Gastrocnemius medialis (tissue), 4 donors: ENCODE measurements at regions not wholly inside any gene's neighbourhood (a gene's known extent, or its start where the extent isn't known, plus 50 kb on each side); places are given as distances from the start of the nearest gene placed in this dataset.

Source experiments
- POLR2A ChIP-seq, 2 donors: fragments of 450-650 bp; IDR thresholded peaks; one replicate each; pipeline ENCODE4 v1.6.1; 2017; ENCODE audit warnings: antibody characterized with exemption in 2 of 2, mild to moderate bottlenecking in 2 of 2, moderate library complexity in 2 of 2
- TF ChIP-seq, protein P1 (sequence below), 5 experiments: fragments of 450-650 bp in 3 of 5; fragments of 200-600 bp in 2 of 5; sonication (generic) in 2 of 5; IDR thresholded peaks in 4 of 5; conservative IDR thresholded peaks in 1 of 5; 1 replicate in 4 of 5; 2 replicates in 1 of 5; pipeline ENCODE4 v1.5.1; 2016 to 2019; ENCODE audit warnings: antibody characterized with exemption in 5 of 5, mild to moderate bottlenecking in 3 of 5, moderate library complexity in 3 of 5

DNA sequence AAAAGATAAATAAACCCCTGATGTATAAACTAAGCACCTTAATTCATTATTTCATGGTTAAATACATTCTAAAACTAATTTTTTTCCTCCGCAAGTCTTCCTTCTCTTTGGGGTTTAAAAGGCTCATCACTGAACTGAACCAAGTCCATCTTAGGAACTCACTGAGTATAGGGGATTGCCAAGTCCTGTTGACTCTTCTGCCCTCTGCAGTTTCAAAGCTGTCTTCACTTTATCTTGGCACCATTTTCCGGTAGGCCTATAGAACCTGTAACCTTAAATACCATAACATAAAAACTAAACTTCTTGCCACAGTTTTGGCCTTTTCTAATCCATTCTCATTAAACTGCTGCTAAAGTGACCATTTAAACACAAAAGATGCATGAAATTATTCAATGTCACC lies 66.5 kb upstream of the USPL1 start:
- TF ChIP-seq, protein P1, sequence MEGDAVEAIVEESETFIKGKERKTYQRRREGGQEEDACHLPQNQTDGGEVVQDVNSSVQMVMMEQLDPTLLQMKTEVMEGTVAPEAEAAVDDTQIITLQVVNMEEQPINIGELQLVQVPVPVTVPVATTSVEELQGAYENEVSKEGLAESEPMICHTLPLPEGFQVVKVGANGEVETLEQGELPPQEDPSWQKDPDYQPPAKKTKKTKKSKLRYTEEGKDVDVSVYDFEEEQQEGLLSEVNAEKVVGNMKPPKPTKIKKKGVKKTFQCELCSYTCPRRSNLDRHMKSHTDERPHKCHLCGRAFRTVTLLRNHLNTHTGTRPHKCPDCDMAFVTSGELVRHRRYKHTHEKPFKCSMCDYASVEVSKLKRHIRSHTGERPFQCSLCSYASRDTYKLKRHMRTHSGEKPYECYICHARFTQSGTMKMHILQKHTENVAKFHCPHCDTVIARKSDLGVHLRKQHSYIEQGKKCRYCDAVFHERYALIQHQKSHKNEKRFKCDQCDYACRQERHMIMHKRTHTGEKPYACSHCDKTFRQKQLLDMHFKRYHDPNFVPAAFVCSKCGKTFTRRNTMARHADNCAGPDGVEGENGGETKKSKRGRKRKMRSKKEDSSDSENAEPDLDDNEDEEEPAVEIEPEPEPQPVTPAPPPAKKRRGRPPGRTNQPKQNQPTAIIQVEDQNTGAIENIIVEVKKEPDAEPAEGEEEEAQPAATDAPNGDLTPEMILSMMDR (IDR thresholded peaks at IDR 0.05 in 4 of 5, conservative IDR thresholded peaks at IDR 0.05 in 1 of 5), result no peak
- no peak for TF ChIP-seq POLR2A (IDR thresholded peaks at IDR 0.05)
